HEK293T (cell line): ENCODE measurements at regions not wholly inside any gene's neighbourhood (a gene's known extent, or its start where the extent isn't known, plus 50 kb on each side); places are given as distances from the start of the nearest gene placed in this dataset.

Experiments used
- CTCF ChIA-PET: fragments of 350-600 bp; formaldehyde crosslinking; extraction: SDS; loops from one replicate; lab custom pipeline; 2021; ENCODE audit warnings: antibody characterized with exemption, inconsistent platforms; lab: Yijun Ruan, JAX
- POLR2A ChIA-PET: fragments of 350-600 bp; formaldehyde crosslinking; extraction: SDS; loops from one replicate; lab custom pipeline; 2020; ENCODE audit warnings: antibody characterized with exemption, inconsistent platforms; lab: Yijun Ruan, JAX
- DNase-seq: peaks from one replicate; pipeline ENCODE4 v3.0.0; 2012; ENCODE audit warnings: mixed read lengths; ENCODE audit errors: extremely low spot score
- ARNT ChIP-seq: fragments of 450-650 bp; IDR thresholded peaks from 2 replicates; pipeline ENCODE4 v1.6.1; 2017; ENCODE audit warnings: mild to moderate bottlenecking
- BHLHE40 ChIP-seq: fragments of 450-650 bp; IDR thresholded peaks from 2 replicates; pipeline ENCODE4 v1.6.1; 2016; ENCODE audit warnings: mild to moderate bottlenecking, moderate library complexity, borderline replicate concordance
- CTBP1 ChIP-seq: fragments of 450-650 bp; IDR thresholded peaks from 2 replicates; pipeline ENCODE4 v1.6.1; 2016; ENCODE audit warnings: borderline replicate concordance
- ELF4 ChIP-seq: fragments of 450-650 bp; IDR thresholded peaks from 2 replicates; pipeline ENCODE4 v1.6.1; 2017; ENCODE audit warnings: antibody characterized with exemption
- FOXA1 ChIP-seq: fragments of 450-650 bp; IDR thresholded peaks from 2 replicates; pipeline ENCODE4 v1.6.1; 2016; ENCODE audit warnings: mild to moderate bottlenecking
- FOXK2 ChIP-seq: fragments of 450-650 bp; IDR thresholded peaks from 2 replicates; pipeline ENCODE4 v1.6.1; 2016; ENCODE audit warnings: mild to moderate bottlenecking
- FOXM1 ChIP-seq: fragments of 450-650 bp; IDR thresholded peaks from 2 replicates; pipeline ENCODE4 v1.6.1; 2017; ENCODE audit warnings: mild to moderate bottlenecking, borderline replicate concordance
- HDGF ChIP-seq: fragments of 450-650 bp; IDR thresholded peaks from 2 replicates; pipeline ENCODE4 v1.6.1; 2017; ENCODE audit warnings: antibody characterized with exemption, borderline replicate concordance
- L3MBTL2 ChIP-seq: fragments of 450-650 bp; conservative IDR thresholded peaks from 2 replicates; pipeline ENCODE4 v1.6.1; 2016; ENCODE audit warnings: mild to moderate bottlenecking
- LEF1 ChIP-seq: fragments of 450-650 bp; IDR thresholded peaks from 2 replicates; pipeline ENCODE4 v1.6.1; 2017; ENCODE audit warnings: mild to moderate bottlenecking, borderline replicate concordance
- NFRKB ChIP-seq: fragments of 450-650 bp; IDR thresholded peaks from 2 replicates; pipeline ENCODE4 v1.6.1; 2016; ENCODE audit warnings: mild to moderate bottlenecking, moderate library complexity
- PKNOX1 ChIP-seq: fragments of 450-650 bp; IDR thresholded peaks from 2 replicates; pipeline ENCODE4 v1.6.1; 2016
- SP1 ChIP-seq: fragments of 450-650 bp; IDR thresholded peaks from 2 replicates; pipeline ENCODE4 v1.6.1; 2017
- SUZ12 ChIP-seq: fragments of 450-650 bp; IDR thresholded peaks from 2 replicates; pipeline ENCODE4 v1.6.1; 2016; ENCODE audit warnings: mild to moderate bottlenecking
- TARDBP ChIP-seq: fragments of 450-650 bp; IDR thresholded peaks from 2 replicates; pipeline ENCODE4 v1.6.1; 2016
- ZNF384 ChIP-seq: fragments of 450-650 bp; IDR thresholded peaks from 2 replicates; pipeline ENCODE4 v1.6.1; 2016

GRCh38 chrX:94123062-94123461 is 449.1 kb downstream of the FAM133A start:
- TF ChIP-seq SP1 = no peak
- TF ChIP-seq FOXK2 = no peak
- no peak for TF ChIP-seq FOXA1
- no peak for TF ChIP-seq LEF1
- TF ChIP-seq ARNT = no peak
- no peak for TF ChIP-seq BHLHE40
- no peak for TF ChIP-seq ELF4
- TF ChIP-seq PKNOX1 = no peak
- no peak for TF ChIP-seq L3MBTL2
- TF ChIP-seq SUZ12 = no peak
- no peak for TF ChIP-seq ZNF384
- TF ChIP-seq CTBP1 = no peak
- TF ChIP-seq HDGF = no peak
- TF ChIP-seq NFRKB = no peak
- no peak for TF ChIP-seq TARDBP
- no peak for TF ChIP-seq FOXM1
- DNase-seq = no peak
- POLR2A ChIA-PET = no interaction called here
- CTCF ChIA-PET = interaction anchor here (0.6 kb wide), 1 partner anchor 16 kb away, joined by 3 read pairs; no protein-coding TSS in a partner anchor

GRCh38 chrX:94162971-94163370 is 489.0 kb downstream of the FAM133A start:
- POLR2A ChIA-PET = no interaction called here
- CTCF ChIA-PET = no interaction called here
- no peak for DNase-seq
- no peak for TF ChIP-seq SUZ12

- CTCF ChIA-PET = no interaction called here
- POLR2A ChIA-PET = no interaction called here
- TF ChIP-seq SP1 (no peak), BHLHE40 (no peak), CTBP1 (no peak), HDGF (no peak), LEF1 (no peak), PKNOX1 (no peak), L3MBTL2 (no peak), ARNT (no peak), FOXA1 (no peak), ELF4 (no peak), FOXM1 (no peak)
- DNase-seq = no peak
Measured at GRCh38 chrX:94178145-94178788, 504.3 kb downstream of the FAM133A start.

GRCh38 chrX:94204524-94204923 is 530.5 kb downstream of the FAM133A start:
- ChIA-PET POLR2A (no interaction called here), CTCF (no interaction called here)
- TF ChIP-seq PKNOX1 (no peak), FOXA1 (no peak), LEF1 (no peak), HDGF (no peak), L3MBTL2 (no peak), FOXM1 (no peak), ELF4 (no peak), BHLHE40 (no peak), SP1 (no peak), TARDBP (no peak), ARNT (no peak)
- DNase-seq = peak; percentile 4

GRCh38 chrX:94216738-94217137 is 542.7 kb downstream of the FAM133A start:
- POLR2A ChIA-PET = no interaction called here
- DNase-seq = no peak
- no peak for TF ChIP-seq HDGF
- no peak for TF ChIP-seq FOXM1
- no peak for TF ChIP-seq BHLHE40
- no peak for TF ChIP-seq ARNT
- no peak for TF ChIP-seq PKNOX1
- TF ChIP-seq TARDBP = no peak
- no peak for TF ChIP-seq NFRKB
- no peak for TF ChIP-seq ELF4
- TF ChIP-seq ZNF384 = no peak
- TF ChIP-seq L3MBTL2 = no peak
- no peak for TF ChIP-seq LEF1
- no peak for TF ChIP-seq FOXA1
- TF ChIP-seq FOXK2 = no peak
- TF ChIP-seq SP1 = no peak
- no peak for TF ChIP-seq CTBP1
- CTCF ChIA-PET = no interaction called here

- POLR2A ChIA-PET = no interaction called here
- no peak for DNase-seq
- CTCF ChIA-PET = no interaction called here
- TF ChIP-seq TARDBP (no peak), ZNF384 (no peak), NFRKB (no peak), L3MBTL2 (no peak), HDGF (no peak), SUZ12 (no peak), FOXA1 (no peak), CTBP1 (no peak), LEF1 (no peak), SP1 (no peak), BHLHE40 (no peak), ARNT (no peak), FOXM1 (no peak), ELF4 (no peak), PKNOX1 (no peak), FOXK2 (no peak)
Measured at GRCh38 chrX:94252211-94252610, 578.2 kb downstream of the FAM133A start.
